Activated naive CD4-positive, alpha-beta T cell treated with anti-CD3 and anti-CD28 coated beads, Interleukin-2, amount 50 U/mL, for 72 hours (primary cell): ENCODE measurements at regions not wholly inside any gene's neighbourhood (a gene's known extent, or its start where the extent isn't known, plus 50 kb on each side); places are given as distances from the start of the nearest gene placed in this dataset.
"Not testable (repeated sequence)": the region's sequence is repeated elsewhere in the genome, so short reads cannot be mapped to it uniquely, and the experiment has no call there.

ENCODE experiments used
- ATAC-seq, 2 donors: fragments of 150-1000 bp; cut with Tn5 transposase; 2 replicates each; pipeline ENCODE4 v1.10.0; 2021; ENCODE audit warnings: mild to moderate bottlenecking in 2 of 2, moderate library complexity in 2 of 2
- DNase-seq, 2 donors: peaks; one replicate each; pipeline ENCODE4 v3.0.0; 2021 to 2022; ENCODE audit warnings: low spot score in 2 of 2
- H3K27ac Mint-ChIP-seq, 2 donors: one replicate each; pipeline ENCODE4 v1.8.0; 2022; ENCODE audit warnings: mild to moderate bottlenecking in 2 of 2, mixed read lengths in 2 of 2
- H3K36me3 Mint-ChIP-seq, 2 donors: one replicate each; pipeline ENCODE4 v1.8.0; 2022; ENCODE audit warnings: mixed read lengths in 2 of 2
- H3K9me3 Mint-ChIP-seq, 2 donors: one replicate each; pipeline ENCODE4 v1.8.0; 2022; ENCODE audit warnings: mixed read lengths in 2 of 2

- ATAC-seq: no peak
These were observed 176.5 kb upstream of the CCZ1B start for GRCh38 chr7:7002418-7003062.

GRCh38 chr7:7005303-7005702 lies 177.0 kb upstream of the C1GALT1 start:
- DNase-seq (no peak), ATAC-seq (no peak)
- H3K36me3 Mint-ChIP-seq: peaks cover 4 to 9% of the 10 kb centered on the region in 2 donors
- peaks cover 6 to 7% of the 10 kb centered on the region in 2 donors for H3K9me3 Mint-ChIP-seq
- H3K27ac Mint-ChIP-seq: no peak overlapping the region

More at GRCh38 chr7:7002418-7003062, 176.5 kb upstream of the CCZ1B start:
- no peak for DNase-seq
- Mint-ChIP-seq H3K9me3 (peaks cover 0 to 6% of the 10 kb centered on the region in 2 donors), H3K36me3 (peaks cover 0 to 6% of the 10 kb centered on the region in 2 donors), H3K27ac (no peak overlapping the region)

GRCh38 chr7:7005949-7006348 lies 176.4 kb upstream of the C1GALT1 start:
- peaks cover 4 to 13% of the 10 kb centered on the region in 2 donors for H3K36me3 Mint-ChIP-seq

DNA sequence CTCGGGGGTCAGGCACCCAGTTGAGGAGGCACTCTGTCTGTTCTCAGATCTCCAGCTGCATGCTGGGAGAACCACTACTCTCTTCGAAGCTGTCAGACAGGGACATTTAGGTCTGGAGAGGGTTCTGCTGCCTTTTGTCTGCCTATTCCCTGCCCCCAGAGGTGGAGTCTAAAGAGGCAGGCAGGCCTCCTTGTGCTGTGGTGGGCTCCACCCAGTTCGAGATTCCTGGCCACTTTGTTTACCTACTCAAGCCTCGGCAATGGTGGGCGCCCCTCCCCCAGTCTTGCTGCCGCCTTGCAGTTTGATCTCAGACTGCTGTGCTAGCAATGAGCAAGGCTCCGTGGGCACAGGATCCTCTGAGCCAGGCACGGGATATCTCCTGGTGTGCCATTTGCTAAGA lies 171.1 kb upstream of the C1GALT1 start:
- ATAC-seq, H3K9me3 Mint-ChIP-seq, H3K27ac Mint-ChIP-seq, DNase-seq: not testable (repeated sequence)
- H3K36me3 Mint-ChIP-seq: peaks cover 4 to 13% of the 10 kb centered on the region in 2 donors

More at GRCh38 chr7:7005949-7006348, 176.4 kb upstream of the C1GALT1 start:
- not testable (repeated sequence) for H3K9me3 Mint-ChIP-seq, H3K27ac Mint-ChIP-seq, DNase-seq, ATAC-seq

- H3K9me3 Mint-ChIP-seq, ATAC-seq, H3K27ac Mint-ChIP-seq, DNase-seq: not testable (repeated sequence)
- H3K36me3 Mint-ChIP-seq: peaks cover 4 to 13% of the 10 kb centered on the region in 2 donors
These were observed 170.6 kb upstream of the C1GALT1 start for GRCh38 chr7:7011751-7012150.

DNA sequence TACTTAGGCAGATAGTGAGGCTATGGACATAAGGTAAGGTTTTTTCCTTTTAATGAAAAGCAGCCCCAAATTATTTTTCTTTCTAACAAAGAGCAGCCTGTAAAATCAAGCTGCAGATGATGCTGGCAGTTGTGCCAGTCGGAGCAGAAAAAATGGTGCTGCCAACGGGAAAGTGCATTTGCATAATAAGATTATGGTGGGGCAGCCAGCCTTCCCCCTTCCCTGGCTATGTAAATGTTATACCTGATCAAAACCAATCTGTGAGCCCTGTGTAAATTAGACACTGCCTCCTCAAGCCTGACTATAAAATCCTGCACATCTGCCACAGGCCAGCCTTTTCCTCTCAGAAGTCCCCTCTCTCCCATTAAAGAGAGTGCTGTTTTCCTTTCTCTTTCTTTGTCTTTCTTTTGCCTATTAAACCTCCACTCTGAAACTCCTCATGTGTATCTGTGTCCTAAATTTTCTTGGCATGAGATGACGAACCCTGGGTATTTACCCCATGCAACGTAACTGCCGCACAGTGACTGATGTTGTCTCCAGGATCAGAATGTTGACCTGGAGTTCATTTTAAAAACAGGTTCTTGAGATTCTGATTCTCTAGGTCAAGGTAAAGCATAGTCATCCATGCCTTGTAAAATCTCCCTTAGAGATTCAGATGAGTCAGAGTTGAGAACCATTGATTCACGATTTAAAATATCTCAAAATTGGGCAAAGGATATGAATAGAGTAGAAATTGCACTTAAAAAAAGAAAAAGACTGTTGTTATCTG lies 167.3 kb upstream of the C1GALT1 start:
- ATAC-seq: no peak
- no peak for DNase-seq
- H3K9me3 Mint-ChIP-seq: peaks cover 0 to 4% of the 10 kb centered on the region in 2 donors
- H3K36me3 Mint-ChIP-seq: peaks cover 0 to 6% of the 10 kb centered on the region in 2 donors
- H3K27ac Mint-ChIP-seq: no peak overlapping the region

GRCh38 chr7:7017707-7018280 lies 164.6 kb upstream of the C1GALT1 start:
- DNase-seq (no peak), ATAC-seq (no peak)
- Mint-ChIP-seq H3K9me3 (no peaks in the 10 kb centered on the region), H3K27ac (no peak overlapping the region), H3K36me3 (no peaks in the 10 kb centered on the region)

DNA sequence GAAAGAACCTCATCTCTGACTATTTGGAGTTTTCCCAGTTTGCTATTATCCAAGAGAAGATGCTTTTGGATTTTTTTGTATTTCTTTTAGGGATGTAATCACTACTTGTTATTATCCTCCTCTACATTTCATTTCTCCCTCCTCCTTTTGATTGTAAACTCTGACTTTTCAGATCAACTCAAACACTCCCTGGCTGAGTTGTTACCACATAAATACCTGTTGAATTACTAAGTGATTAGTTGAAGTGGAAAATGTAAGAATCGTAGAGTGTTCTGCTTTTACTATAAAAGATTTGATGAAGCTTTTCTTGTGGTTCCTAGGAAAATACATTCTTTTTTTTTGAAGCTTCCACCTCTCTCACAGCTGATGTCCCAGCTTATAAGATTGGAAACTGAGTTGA lies 164.1 kb upstream of the C1GALT1 start:
- H3K36me3 Mint-ChIP-seq: no peaks in the 10 kb centered on the region
- no peak for DNase-seq
- no peaks in the 10 kb centered on the region for H3K9me3 Mint-ChIP-seq
- H3K27ac Mint-ChIP-seq: no peak overlapping the region
- ATAC-seq: no peak

- H3K36me3 Mint-ChIP-seq: no peaks in the 10 kb centered on the region
- H3K27ac Mint-ChIP-seq: no peak overlapping the region
- ATAC-seq: no peak
- H3K9me3 Mint-ChIP-seq: no peaks in the 10 kb centered on the region
- DNase-seq: no peak
These were observed 150.1 kb upstream of the C1GALT1 start for GRCh38 chr7:7032221-7032620.

DNA sequence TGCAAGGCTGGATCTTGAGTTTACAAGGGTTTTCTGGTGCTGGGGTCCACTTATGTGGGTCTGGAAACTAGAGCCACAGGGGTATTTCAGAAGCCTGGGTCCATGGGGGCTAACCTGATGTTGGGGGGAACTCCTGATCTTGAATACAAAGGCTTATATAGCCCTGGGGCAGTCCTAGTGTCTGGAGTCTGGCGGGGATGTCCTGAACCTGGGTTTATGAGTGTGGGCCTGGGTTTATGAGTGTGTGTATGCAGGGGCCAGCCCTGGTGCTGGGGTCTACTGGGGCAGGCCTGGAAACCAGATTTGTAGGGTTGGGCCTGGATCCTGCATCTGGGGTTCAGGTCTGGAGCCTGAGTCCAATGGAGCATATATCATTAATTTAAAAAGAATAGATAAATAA lies 146.5 kb upstream of the C1GALT1 start:
- Mint-ChIP-seq H3K27ac (no peak overlapping the region), H3K9me3 (peaks cover 0 to 8% of the 10 kb centered on the region in 2 donors), H3K36me3 (no peaks in the 10 kb centered on the region)
- DNase-seq (no peak), ATAC-seq (no peak)

GRCh38 chr7:7042286-7042893 lies 140.0 kb upstream of the C1GALT1 start:
- H3K9me3 Mint-ChIP-seq, ATAC-seq, H3K27ac Mint-ChIP-seq, DNase-seq, H3K36me3 Mint-ChIP-seq: not testable (repeated sequence)

DNA sequence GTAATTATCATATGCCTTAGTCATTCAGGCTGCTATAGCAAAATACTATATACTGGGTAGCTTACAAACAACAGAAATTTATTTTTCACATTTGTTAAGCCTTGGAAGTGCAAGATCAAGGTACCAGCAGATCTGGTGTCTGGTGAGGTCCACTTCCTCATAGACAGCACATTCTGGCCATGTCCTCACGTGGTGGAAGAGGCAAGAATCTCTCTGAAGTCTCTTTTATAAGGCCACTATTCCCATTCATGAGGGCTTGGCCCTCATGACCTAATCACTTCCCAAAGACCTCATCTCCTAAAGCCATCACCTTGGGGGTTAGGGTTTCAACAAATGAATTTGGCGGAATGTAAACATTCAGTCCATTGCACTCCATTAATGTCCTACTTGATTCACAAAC lies 137.5 kb upstream of the C1GALT1 start:
- Mint-ChIP-seq H3K9me3 (peaks cover 0 to 4% of the 10 kb centered on the region in 2 donors), H3K36me3 (no peaks in the 10 kb centered on the region), H3K27ac (no peak overlapping the region)
- DNase-seq (no peak), ATAC-seq (no peak)

DNA sequence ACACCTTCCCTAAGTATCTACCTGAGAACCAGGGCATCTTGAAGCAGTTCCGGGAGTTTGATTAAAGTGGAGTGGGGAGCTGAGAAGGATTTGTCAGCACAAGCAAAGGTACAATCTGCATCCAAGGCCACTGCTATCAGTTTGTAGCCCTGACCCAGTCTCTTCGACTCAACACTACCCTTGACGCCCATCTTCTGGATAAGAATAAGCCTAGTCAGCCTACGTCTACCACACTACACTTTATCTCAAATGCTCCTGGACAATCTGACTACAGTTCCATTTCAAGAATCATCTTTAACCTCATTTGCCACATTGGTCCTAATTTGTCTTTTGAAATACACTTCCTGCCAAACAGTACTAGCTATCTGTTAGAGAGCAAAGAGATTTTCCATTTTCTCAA lies 134.1 kb upstream of the C1GALT1 start:
- DNase-seq (no peak), ATAC-seq (no peak)
- H3K36me3 Mint-ChIP-seq: no peaks in the 10 kb centered on the region
- no peak overlapping the region for H3K27ac Mint-ChIP-seq
- no peaks in the 10 kb centered on the region for H3K9me3 Mint-ChIP-seq

DNA sequence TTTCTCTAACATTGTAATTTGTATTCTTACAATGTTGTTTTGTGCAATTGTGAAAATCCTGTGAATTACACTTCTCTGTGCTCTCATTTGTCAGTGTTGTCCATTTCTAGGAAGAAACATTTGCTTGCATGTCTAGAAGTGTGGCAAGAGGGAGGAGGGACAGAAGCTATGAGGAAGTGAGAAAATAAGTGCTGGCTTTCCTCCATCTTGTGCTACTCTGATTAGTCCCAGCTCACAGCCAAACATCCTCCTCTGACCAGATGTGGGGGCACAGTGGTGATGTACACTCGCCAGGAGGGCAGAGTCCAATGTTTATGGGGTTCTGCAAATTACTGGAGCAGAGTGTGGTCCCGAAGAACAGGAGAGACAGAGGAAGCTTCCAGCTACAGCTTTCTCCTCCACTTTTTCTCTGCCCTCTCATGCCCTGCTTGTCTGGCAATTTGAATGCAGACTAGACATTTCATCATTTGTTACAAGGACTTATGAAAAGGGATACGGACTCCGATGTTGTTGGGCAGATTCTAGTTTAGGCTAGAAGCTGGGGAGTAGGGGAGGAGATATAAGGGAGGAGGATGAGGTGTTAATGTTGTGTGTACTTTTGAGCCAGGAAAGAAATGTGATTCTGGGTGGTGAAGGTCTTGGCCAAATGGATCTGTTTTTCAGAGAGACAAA lies 131.0 kb upstream of the C1GALT1 start:
- DNase-seq: no peak
- Mint-ChIP-seq H3K36me3 (no peaks in the 10 kb centered on the region), H3K9me3 (no peaks in the 10 kb centered on the region), H3K27ac (no peak overlapping the region)
- no peak for ATAC-seq

- H3K27ac Mint-ChIP-seq: no peak overlapping the region
- H3K36me3 Mint-ChIP-seq: no peaks in the 10 kb centered on the region
- DNase-seq: no peak
- no peak for ATAC-seq
- no peaks in the 10 kb centered on the region for H3K9me3 Mint-ChIP-seq
These were observed 128.0 kb upstream of the C1GALT1 start for GRCh38 chr7:7054252-7054830.

- Mint-ChIP-seq H3K9me3 (peaks cover under 1 to 4% of the 10 kb centered on the region in 2 donors), H3K36me3 (peaks cover 0 to 2% of the 10 kb centered on the region in 2 donors), H3K27ac (no peak overlapping the region)
- no peak for ATAC-seq
- no peak for DNase-seq
These were observed 121.3 kb upstream of the C1GALT1 start for GRCh38 chr7:7060828-7061599.
